ENCODE measurements at regions not wholly inside any gene's neighbourhood (a gene's known extent, or its start where the extent isn't known, plus 50 kb on each side); places are given as distances from the start of the nearest gene placed in this dataset.

- Histone ChIP-seq H3K4me1 (ENCODE audit: insufficient read depth, low read length) (no peaks in the 10 kb centered on the region), H3K27me3 (ENCODE audit: insufficient read depth, low read length) (no peaks in the 10 kb centered on the region), H3K9me3 (ENCODE audit: insufficient read depth, low read depth, low read length) (no peaks in the 10 kb centered on the region), H3K36me3 (ENCODE audit: insufficient read depth, low read length) (no peaks in the 10 kb centered on the region), H3K27ac (ENCODE audit: low read depth, low read length) (no peak overlapping the region), H3K4me3 (ENCODE audit: low read length) (no peak overlapping the region), H3K9ac (ENCODE audit: low read depth, low read length) (no peak overlapping the region)
- 94% methylated on average over 2 of the region's 2 CpGs for WGBS
Observed at GRCh38 chr6:147758303-147758702, 249.8 kb downstream of the SAMD5 start.

- Histone ChIP-seq H3K27ac (ENCODE audit: low read depth, low read length) (no peak overlapping the region), H3K4me3 (ENCODE audit: low read length) (no peak overlapping the region), H3K9ac (ENCODE audit: low read depth, low read length) (no peak overlapping the region), H3K36me3 (ENCODE audit: insufficient read depth, low read length) (no peaks in the 10 kb centered on the region), H3K4me1 (ENCODE audit: insufficient read depth, low read length) (no peaks in the 10 kb centered on the region), H3K27me3 (ENCODE audit: insufficient read depth, low read length) (no peaks in the 10 kb centered on the region), H3K9me3 (ENCODE audit: insufficient read depth, low read depth, low read length) (no peaks in the 10 kb centered on the region)
- WGBS = 95% methylated on average over 3 of the region's 3 CpGs
Observed at GRCh38 chr6:147759093-147759492, 250.6 kb downstream of the SAMD5 start.

GRCh38 chr6:147759536-147759935 lies 251.0 kb downstream of the SAMD5 start:
- no peaks in the 10 kb centered on the region for H3K36me3 ChIP-seq (ENCODE audit: insufficient read depth, low read length)

GRCh38 chr6:147765541-147765940 lies 257.1 kb downstream of the SAMD5 start:
- no peak overlapping the region for H3K4me3 ChIP-seq (ENCODE audit: low read length)
- H3K4me1 ChIP-seq (ENCODE audit: insufficient read depth, low read length) = no peaks in the 10 kb centered on the region; the same call in 1 of the 2 replicates
- no peaks in the 10 kb centered on the region for H3K36me3 ChIP-seq (ENCODE audit: insufficient read depth, low read length)
- no peak overlapping the region for H3K9ac ChIP-seq (ENCODE audit: low read depth, low read length)
- 92% methylated on average over 4 of the region's 5 CpGs for WGBS
- H3K27ac ChIP-seq (ENCODE audit: low read depth, low read length) = no peak overlapping the region
- no peaks in the 10 kb centered on the region for H3K9me3 ChIP-seq (ENCODE audit: insufficient read depth, low read depth, low read length)
- H3K27me3 ChIP-seq (ENCODE audit: insufficient read depth, low read length) = no peaks in the 10 kb centered on the region

More at GRCh38 chr6:147759536-147759935, 251.0 kb downstream of the SAMD5 start:
- no peak overlapping the region for H3K27ac ChIP-seq (ENCODE audit: low read depth, low read length)
- no peak overlapping the region for H3K9ac ChIP-seq (ENCODE audit: low read depth, low read length)
- H3K27me3 ChIP-seq (ENCODE audit: insufficient read depth, low read length) = no peaks in the 10 kb centered on the region
- no peak overlapping the region for H3K4me3 ChIP-seq (ENCODE audit: low read length)
- H3K9me3 ChIP-seq (ENCODE audit: insufficient read depth, low read depth, low read length) = no peaks in the 10 kb centered on the region
- no peaks in the 10 kb centered on the region for H3K4me1 ChIP-seq (ENCODE audit: insufficient read depth, low read length)

- Histone ChIP-seq H3K4me1 (ENCODE audit: insufficient read depth, low read length) (no peaks in the 10 kb centered on the region; the same call in 1 of the 2 replicates), H3K9ac (ENCODE audit: low read depth, low read length) (no peak overlapping the region), H3K27me3 (ENCODE audit: insufficient read depth, low read length) (no peaks in the 10 kb centered on the region), H3K36me3 (ENCODE audit: insufficient read depth, low read length) (no peaks in the 10 kb centered on the region), H3K27ac (ENCODE audit: low read depth, low read length) (no peak overlapping the region), H3K9me3 (ENCODE audit: insufficient read depth, low read depth, low read length) (no peaks in the 10 kb centered on the region), H3K4me3 (ENCODE audit: low read length) (no peak overlapping the region)
- WGBS = 97% methylated on average over 5 of the region's 5 CpGs
Observed at GRCh38 chr6:147768969-147769368, 260.5 kb downstream of the SAMD5 start.

GRCh38 chr6:147769496-147770087 lies 261.1 kb downstream of the SAMD5 start:
- WGBS = 85% methylated on average over 4 of the region's 4 CpGs
- no peaks in the 10 kb centered on the region for H3K36me3 ChIP-seq (ENCODE audit: insufficient read depth, low read length)
- no peak overlapping the region for H3K9ac ChIP-seq (ENCODE audit: low read depth, low read length)
- H3K4me3 ChIP-seq (ENCODE audit: low read length) = no peak overlapping the region
- no peaks in the 10 kb centered on the region for H3K9me3 ChIP-seq (ENCODE audit: insufficient read depth, low read depth, low read length)
- H3K27me3 ChIP-seq (ENCODE audit: insufficient read depth, low read length) = no peaks in the 10 kb centered on the region
- H3K4me1 ChIP-seq (ENCODE audit: insufficient read depth, low read length) = no peaks in the 10 kb centered on the region; the same call in 1 of the 2 replicates
- H3K27ac ChIP-seq (ENCODE audit: low read depth, low read length) = no peak overlapping the region

- Histone ChIP-seq H3K27me3 (ENCODE audit: insufficient read depth, low read length) (no peaks in the 10 kb centered on the region), H3K27ac (ENCODE audit: low read depth, low read length) (no peak overlapping the region), H3K4me1 (ENCODE audit: insufficient read depth, low read length) (no peaks in the 10 kb centered on the region; the same call in 1 of the 2 replicates), H3K9ac (ENCODE audit: low read depth, low read length) (no peak overlapping the region), H3K4me3 (ENCODE audit: low read length) (no peak overlapping the region), H3K9me3 (ENCODE audit: insufficient read depth, low read depth, low read length) (no peaks in the 10 kb centered on the region), H3K36me3 (ENCODE audit: insufficient read depth, low read length) (no peaks in the 10 kb centered on the region)
- 94% methylated on average over 7 of the region's 7 CpGs for WGBS
Observed at GRCh38 chr6:147770221-147770620, 261.7 kb downstream of the SAMD5 start.

- 96% methylated on average over 4 of the region's 4 CpGs for WGBS
- Histone ChIP-seq H3K9me3 (ENCODE audit: insufficient read depth, low read depth, low read length) (no peaks in the 10 kb centered on the region), H3K27me3 (ENCODE audit: insufficient read depth, low read length) (no peaks in the 10 kb centered on the region), H3K9ac (ENCODE audit: low read depth, low read length) (no peak overlapping the region), H3K4me3 (ENCODE audit: low read length) (no peak overlapping the region), H3K27ac (ENCODE audit: low read depth, low read length) (no peak overlapping the region), H3K36me3 (ENCODE audit: insufficient read depth, low read length) (no peaks in the 10 kb centered on the region), H3K4me1 (ENCODE audit: insufficient read depth, low read length) (no peaks in the 10 kb centered on the region)
Observed at GRCh38 chr6:147772724-147773123, 264.2 kb downstream of the SAMD5 start.

GRCh38 chr6:147774856-147775255 lies 266.4 kb downstream of the SAMD5 start:
- Histone ChIP-seq H3K9ac (ENCODE audit: low read depth, low read length) (no peak overlapping the region), H3K36me3 (ENCODE audit: insufficient read depth, low read length) (no peaks in the 10 kb centered on the region), H3K27me3 (ENCODE audit: insufficient read depth, low read length) (no peaks in the 10 kb centered on the region), H3K4me1 (ENCODE audit: insufficient read depth, low read length) (no peaks in the 10 kb centered on the region), H3K4me3 (ENCODE audit: low read length) (no peak overlapping the region), H3K9me3 (ENCODE audit: insufficient read depth, low read depth, low read length) (no peaks in the 10 kb centered on the region), H3K27ac (ENCODE audit: low read depth, low read length) (no peak overlapping the region)
- WGBS = 77% methylated on average over 3 of the region's 3 CpGs

- no peak overlapping the region for H3K4me3 ChIP-seq (ENCODE audit: low read length)
- no peak overlapping the region for H3K9ac ChIP-seq (ENCODE audit: low read depth, low read length)
- H3K36me3 ChIP-seq (ENCODE audit: insufficient read depth, low read length) = no peaks in the 10 kb centered on the region
- H3K9me3 ChIP-seq (ENCODE audit: insufficient read depth, low read depth, low read length) = no peaks in the 10 kb centered on the region
- no peaks in the 10 kb centered on the region for H3K27me3 ChIP-seq (ENCODE audit: insufficient read depth, low read length)
- H3K4me1 ChIP-seq (ENCODE audit: insufficient read depth, low read length) = no peaks in the 10 kb centered on the region
- WGBS = 85% methylated on average over 4 of the region's 4 CpGs
- H3K27ac ChIP-seq (ENCODE audit: low read depth, low read length) = no peak overlapping the region
Observed at GRCh38 chr6:147776631-147777213, 268.2 kb downstream of the SAMD5 start.

- no peak overlapping the region for H3K9ac ChIP-seq (ENCODE audit: low read depth, low read length)
- 100% methylated on average over 1 of the region's 1 CpG for WGBS
- H3K9me3 ChIP-seq (ENCODE audit: insufficient read depth, low read depth, low read length) = no peaks in the 10 kb centered on the region
- H3K36me3 ChIP-seq (ENCODE audit: insufficient read depth, low read length) = no peaks in the 10 kb centered on the region
- H3K27ac ChIP-seq (ENCODE audit: low read depth, low read length) = no peak overlapping the region
- no peak overlapping the region for H3K4me3 ChIP-seq (ENCODE audit: low read length)
- H3K4me1 ChIP-seq (ENCODE audit: insufficient read depth, low read length) = no peaks in the 10 kb centered on the region; the same call in 1 of the 2 replicates
- no peaks in the 10 kb centered on the region for H3K27me3 ChIP-seq (ENCODE audit: insufficient read depth, low read length)
Observed at GRCh38 chr6:147779624-147780023, 271.1 kb downstream of the SAMD5 start.

All from HUES64 (cell line).